Astrocyte (in vitro differentiated cells and primary cell): ENCODE measurements at regions not wholly inside any gene's neighbourhood (a gene's known extent, or its start where the extent isn't known, plus 50 kb on each side); places are given as distances from the start of the nearest gene placed in this dataset.

ENCODE experiments used
- EZH2 ChIP-seq: IDR thresholded peaks from 2 replicates; pipeline ENCODE4 v1.6.1; 2012; ENCODE audit warnings: mild to moderate bottlenecking, low read length, inconsistent platforms; ENCODE audit not compliant: insufficient read depth
- TF ChIP-seq, protein P1 (sequence below): IDR thresholded peaks from 2 replicates; pipeline ENCODE4 v1.5.1; 2011; ENCODE audit warnings: low read depth, mild to moderate bottlenecking, inconsistent platforms, low read length, moderate library complexity; ENCODE audit not compliant: insufficient read depth

DNA sequence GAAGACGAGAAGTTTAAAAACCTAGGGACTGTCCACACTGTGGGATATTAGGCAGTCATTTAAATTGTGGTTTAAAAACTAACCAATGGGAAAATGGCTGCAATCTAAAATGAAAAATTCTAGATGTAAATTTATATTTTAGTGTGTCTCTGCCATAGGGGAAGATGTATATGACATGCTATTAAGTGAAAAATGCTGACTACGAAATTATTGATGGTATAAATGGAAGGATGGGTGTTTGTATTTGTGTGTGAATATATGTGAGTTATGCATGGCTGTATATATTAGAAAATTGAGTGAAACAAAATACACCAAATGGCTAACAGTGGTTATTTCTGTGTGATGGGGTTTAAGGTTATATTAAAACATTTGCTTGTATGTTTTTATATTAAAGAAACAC is 260.7 kb downstream of the AJAP1 start:
- TF ChIP-seq, protein P1, sequence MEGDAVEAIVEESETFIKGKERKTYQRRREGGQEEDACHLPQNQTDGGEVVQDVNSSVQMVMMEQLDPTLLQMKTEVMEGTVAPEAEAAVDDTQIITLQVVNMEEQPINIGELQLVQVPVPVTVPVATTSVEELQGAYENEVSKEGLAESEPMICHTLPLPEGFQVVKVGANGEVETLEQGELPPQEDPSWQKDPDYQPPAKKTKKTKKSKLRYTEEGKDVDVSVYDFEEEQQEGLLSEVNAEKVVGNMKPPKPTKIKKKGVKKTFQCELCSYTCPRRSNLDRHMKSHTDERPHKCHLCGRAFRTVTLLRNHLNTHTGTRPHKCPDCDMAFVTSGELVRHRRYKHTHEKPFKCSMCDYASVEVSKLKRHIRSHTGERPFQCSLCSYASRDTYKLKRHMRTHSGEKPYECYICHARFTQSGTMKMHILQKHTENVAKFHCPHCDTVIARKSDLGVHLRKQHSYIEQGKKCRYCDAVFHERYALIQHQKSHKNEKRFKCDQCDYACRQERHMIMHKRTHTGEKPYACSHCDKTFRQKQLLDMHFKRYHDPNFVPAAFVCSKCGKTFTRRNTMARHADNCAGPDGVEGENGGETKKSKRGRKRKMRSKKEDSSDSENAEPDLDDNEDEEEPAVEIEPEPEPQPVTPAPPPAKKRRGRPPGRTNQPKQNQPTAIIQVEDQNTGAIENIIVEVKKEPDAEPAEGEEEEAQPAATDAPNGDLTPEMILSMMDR = no peak
- TF ChIP-seq EZH2 = no peak
